Activated CD4-positive, alpha-beta memory T cell treated with anti-CD3 and anti-CD28 coated beads, Interleukin-2, amount 10 ng/mL, durations not matched to agents 7 days and 5 days (primary cell): ENCODE measurements at regions not wholly inside any gene's neighbourhood (a gene's known extent, or its start where the extent isn't known, plus 50 kb on each side); places are given as distances from the start of the nearest gene placed in this dataset.

Experiments used
- CTCF ChIA-PET: fragments of 350-600 bp; sonication (Branson Sonifier 250); formaldehyde crosslinking; loops from one replicate; lab custom pipeline; 2021; ENCODE audit warnings: antibody characterized with exemption, inconsistent platforms; lab: Charles Lee
- POLR2A ChIA-PET: fragments of 350-600 bp; sonication (Branson Sonifier 250); formaldehyde crosslinking; loops from one replicate; lab custom pipeline; 2021; ENCODE audit warnings: antibody characterized with exemption; lab: Charles Lee
- DNase-seq: peaks from one replicate; pipeline ENCODE4 v3.0.0-alpha.2; 2020
- H3K27ac Mint-ChIP-seq: one replicate; pipeline ENCODE4 v1.8.0; 2021; ENCODE audit warnings: mild to moderate bottlenecking, mixed read lengths
- H3K27me3 Mint-ChIP-seq: one replicate; pipeline ENCODE4 v1.8.0; 2021; ENCODE audit warnings: mixed read lengths
- H3K36me3 Mint-ChIP-seq: one replicate; pipeline ENCODE4 v1.8.0; 2021; ENCODE audit warnings: low read depth, mixed read lengths
- H3K4me1 Mint-ChIP-seq: one replicate; pipeline ENCODE4 v1.8.0; 2021; ENCODE audit warnings: mixed read lengths
- H3K4me3 Mint-ChIP-seq: one replicate; pipeline ENCODE4 v1.8.0; 2021; ENCODE audit warnings: mild to moderate bottlenecking, mixed read lengths
- H3K9me3 Mint-ChIP-seq: one replicate; pipeline ENCODE4 v1.8.0; 2021; ENCODE audit warnings: mixed read lengths

GRCh38 chr5:2169850-2170760 lies 287.4 kb upstream of the IRX4 start:
- Mint-ChIP-seq H3K9me3 (no peaks in the 10 kb centered on the region), H3K4me3 (no peak overlapping the region), H3K4me1 (no peaks in the 10 kb centered on the region), H3K36me3 (no peaks in the 10 kb centered on the region), H3K27ac (no peak overlapping the region), H3K27me3 (no peaks in the 10 kb centered on the region)
- ChIA-PET CTCF (no interaction called here), POLR2A (no interaction called here)
- DNase-seq, result no peak

- Mint-ChIP-seq H3K4me3 (no peak overlapping the region), H3K9me3 (no peaks in the 10 kb centered on the region), H3K4me1 (no peaks in the 10 kb centered on the region), H3K36me3 (no peaks in the 10 kb centered on the region), H3K27ac (no peak overlapping the region), H3K27me3 (no peaks in the 10 kb centered on the region)
- ChIA-PET CTCF (no interaction called here), POLR2A (no interaction called here)
- no peak for DNase-seq
Observed at GRCh38 chr5:2169430-2169808, 286.7 kb upstream of the IRX4 start.

GRCh38 chr5:2168601-2169429 lies 286.1 kb upstream of the IRX4 start:
- Mint-ChIP-seq H3K4me3 (no peak overlapping the region), H3K36me3 (no peaks in the 10 kb centered on the region), H3K9me3 (no peaks in the 10 kb centered on the region), H3K4me1 (no peaks in the 10 kb centered on the region), H3K27ac (no peak overlapping the region), H3K27me3 (no peaks in the 10 kb centered on the region)
- DNase-seq, result no peak
- POLR2A ChIA-PET, result no interaction called here
- CTCF ChIA-PET, result no interaction called here

- H3K36me3 Mint-ChIP-seq, result no peaks in the 10 kb centered on the region
- H3K27me3 Mint-ChIP-seq, result no peaks in the 10 kb centered on the region
Observed at GRCh38 chr5:2167671-2168070, 284.9 kb upstream of the IRX4 start.

GRCh38 chr5:2166979-2167377 lies 284.3 kb upstream of the IRX4 start:
- H3K27me3 Mint-ChIP-seq, result no peaks in the 10 kb centered on the region
- ChIA-PET CTCF (no interaction called here), POLR2A (no interaction called here)
- no peaks in the 10 kb centered on the region for H3K4me1 Mint-ChIP-seq
- no peak overlapping the region for H3K4me3 Mint-ChIP-seq
- H3K9me3 Mint-ChIP-seq, result no peaks in the 10 kb centered on the region
- no peak overlapping the region for H3K27ac Mint-ChIP-seq
- H3K36me3 Mint-ChIP-seq, result no peaks in the 10 kb centered on the region
- no peak for DNase-seq

More at GRCh38 chr5:2167671-2168070, 284.9 kb upstream of the IRX4 start:
- DNase-seq, result no peak
- ChIA-PET POLR2A (no interaction called here), CTCF (no interaction called here)
- no peak overlapping the region for H3K27ac Mint-ChIP-seq
- H3K9me3 Mint-ChIP-seq, result no peaks in the 10 kb centered on the region
- H3K4me3 Mint-ChIP-seq, result no peak overlapping the region
- H3K4me1 Mint-ChIP-seq, result no peaks in the 10 kb centered on the region

GRCh38 chr5:2166306-2166978 lies 283.7 kb upstream of the IRX4 start:
- ChIA-PET CTCF (no interaction called here), POLR2A (no interaction called here)
- no peak overlapping the region for H3K27ac Mint-ChIP-seq
- no peak for DNase-seq
- no peaks in the 10 kb centered on the region for H3K9me3 Mint-ChIP-seq
- H3K4me1 Mint-ChIP-seq, result no peaks in the 10 kb centered on the region
- no peaks in the 10 kb centered on the region for H3K27me3 Mint-ChIP-seq
- H3K4me3 Mint-ChIP-seq, result no peak overlapping the region
- H3K36me3 Mint-ChIP-seq, result no peaks in the 10 kb centered on the region

- no peak overlapping the region for H3K4me3 Mint-ChIP-seq
- no peaks in the 10 kb centered on the region for H3K4me1 Mint-ChIP-seq
- DNase-seq, result no peak
- no peak overlapping the region for H3K27ac Mint-ChIP-seq
- CTCF ChIA-PET, result no interaction called here
- H3K27me3 Mint-ChIP-seq, result no peaks in the 10 kb centered on the region
- H3K36me3 Mint-ChIP-seq, result no peaks in the 10 kb centered on the region
- POLR2A ChIA-PET, result no interaction called here
- H3K9me3 Mint-ChIP-seq, result no peaks in the 10 kb centered on the region
Observed at GRCh38 chr5:2165615-2166305, 283.0 kb upstream of the IRX4 start.

GRCh38 chr5:2165203-2165602 lies 282.5 kb upstream of the IRX4 start:
- DNase-seq, result no peak
- Mint-ChIP-seq H3K4me1 (no peaks in the 10 kb centered on the region), H3K4me3 (no peak overlapping the region), H3K36me3 (no peaks in the 10 kb centered on the region), H3K27me3 (no peaks in the 10 kb centered on the region), H3K27ac (no peak overlapping the region), H3K9me3 (no peaks in the 10 kb centered on the region)
- ChIA-PET CTCF (no interaction called here), POLR2A (no interaction called here)

- CTCF ChIA-PET, result no interaction called here
- POLR2A ChIA-PET, result no interaction called here
- Mint-ChIP-seq H3K9me3 (no peaks in the 10 kb centered on the region), H3K36me3 (no peaks in the 10 kb centered on the region), H3K4me1 (no peaks in the 10 kb centered on the region), H3K27me3 (no peaks in the 10 kb centered on the region), H3K4me3 (no peak overlapping the region), H3K27ac (no peak overlapping the region)
- no peak for DNase-seq
Observed at GRCh38 chr5:2164586-2164985, 281.9 kb upstream of the IRX4 start.

- H3K27ac Mint-ChIP-seq, result no peak overlapping the region
- CTCF ChIA-PET, result no interaction called here
- H3K4me1 Mint-ChIP-seq, result no peaks in the 10 kb centered on the region
- no peaks in the 10 kb centered on the region for H3K9me3 Mint-ChIP-seq
- no peaks in the 10 kb centered on the region for H3K36me3 Mint-ChIP-seq
- DNase-seq, result no peak
- H3K27me3 Mint-ChIP-seq, result no peaks in the 10 kb centered on the region
- H3K4me3 Mint-ChIP-seq, result no peak overlapping the region
- POLR2A ChIA-PET, result no interaction called here
Observed at GRCh38 chr5:2163940-2164490, 281.3 kb upstream of the IRX4 start.

- Mint-ChIP-seq H3K9me3 (no peaks in the 10 kb centered on the region), H3K36me3 (no peaks in the 10 kb centered on the region), H3K4me3 (no peak overlapping the region), H3K4me1 (no peaks in the 10 kb centered on the region), H3K27ac (no peak overlapping the region), H3K27me3 (no peaks in the 10 kb centered on the region)
- ChIA-PET POLR2A (no interaction called here), CTCF (no interaction called here)
- DNase-seq, result no peak
Observed at GRCh38 chr5:2163060-2163856, 280.5 kb upstream of the IRX4 start.

GRCh38 chr5:2160811-2161210 lies 278.1 kb upstream of the IRX4 start:
- Mint-ChIP-seq H3K36me3 (no peaks in the 10 kb centered on the region), H3K27ac (no peak overlapping the region), H3K4me1 (no peaks in the 10 kb centered on the region), H3K9me3 (no peaks in the 10 kb centered on the region), H3K27me3 (no peaks in the 10 kb centered on the region), H3K4me3 (no peak overlapping the region)
- ChIA-PET POLR2A (no interaction called here), CTCF (no interaction called here)
- DNase-seq, result no peak
